CD14-positive monocyte (primary cell): ENCODE measurements at regions not wholly inside any gene's neighbourhood (a gene's known extent, or its start where the extent isn't known, plus 50 kb on each side); places are given as distances from the start of the nearest gene placed in this dataset.

Source experiments
- DNase-seq, 3 donors: peaks; one replicate each; pipeline ENCODE4 v3.0.0-alpha.2; 2011 to 2022
- H2AFZ ChIP-seq: 2 replicates; pipeline ENCODE4 v1.6.0; 2012; ENCODE audit warnings: mild to moderate bottlenecking, low read depth, low read length, inconsistent platforms; ENCODE audit not compliant: insufficient read depth, poor library complexity, severe bottlenecking
- H3K27ac ChIP-seq, 2 donors: 1 replicate in 1 of 2; 2 replicates in 1 of 2; pipeline ENCODE4 v1.5.1; 2012 to 2013; ENCODE audit warnings: low read length in 2 of 2, control low read depth in 1 of 2, inconsistent platforms in 1 of 2, low read depth in 1 of 2, mild to moderate bottlenecking in 1 of 2
- H3K27me3 ChIP-seq, 2 donors: one replicate each; pipeline versions ENCODE4 v1.6.0 to v1.6.1; 2011 to 2013; ENCODE audit warnings: low read length in 2 of 2; ENCODE audit not compliant: control insufficient read depth in 2 of 2, insufficient read depth in 2 of 2
- H3K36me3 ChIP-seq, 2 donors: replicated peaks in 1 of 2; 1 replicate in 1 of 2; 2 replicates in 1 of 2; pipeline versions ENCODE4 v1.5.1 to v1.6.1; 2012 to 2013; ENCODE audit warnings: low read length in 2 of 2, control low read depth in 1 of 2, inconsistent platforms in 1 of 2, mild to moderate bottlenecking in 1 of 2; ENCODE audit not compliant: insufficient read depth in 2 of 2, control insufficient read depth in 1 of 2
- H3K4me1 ChIP-seq, 2 donors: 1 replicate in 1 of 2; 2 replicates in 1 of 2; pipeline versions ENCODE4 v1.5.1 to v1.6.1; 2012 to 2013; ENCODE audit warnings: low read length in 2 of 2, control low read depth in 1 of 2, inconsistent platforms in 1 of 2, mild to moderate bottlenecking in 1 of 2, moderate library complexity in 1 of 2; ENCODE audit not compliant: insufficient read depth in 2 of 2, control insufficient read depth in 1 of 2
- H3K4me2 ChIP-seq: replicated peaks from 2 replicates; pipeline ENCODE3; 2012; ENCODE audit warnings: low read length, moderate library complexity, mild to moderate bottlenecking; ENCODE audit not compliant: poor library complexity, severe bottlenecking; ENCODE audit errors: extremely low read depth
- H3K4me3 ChIP-seq, 3 experiments: fragments of 200-600 bp in 1 of 3; sonication (generic) in 1 of 3; replicated peaks in 1 of 3; 1 replicate in 2 of 3; 2 replicates in 1 of 3; pipeline ENCODE4 v1.5.1; 2011 to 2013; ENCODE audit warnings: low read length in 3 of 3, mild to moderate bottlenecking in 3 of 3, control low read depth in 2 of 3, low read depth in 2 of 3, inconsistent platforms in 1 of 3, moderate library complexity in 1 of 3
- H3K79me2 ChIP-seq: 2 replicates; pipeline ENCODE4 v1.6.0; 2012; ENCODE audit warnings: mild to moderate bottlenecking, control low read depth, inconsistent platforms, low read length, moderate library complexity; ENCODE audit not compliant: insufficient read depth
- H3K9ac ChIP-seq: 2 replicates; pipeline ENCODE4 v1.6.0; 2017; ENCODE audit warnings: low read length, mild to moderate bottlenecking; ENCODE audit not compliant: insufficient read depth, poor library complexity, severe bottlenecking
- H3K9me3 ChIP-seq, 2 donors: replicated peaks in 1 of 2; 1 replicate in 1 of 2; 2 replicates in 1 of 2; pipeline versions ENCODE4 v1.5.1 to v1.6.1; 2012 to 2013; ENCODE audit warnings: low read length in 2 of 2, control low read depth in 1 of 2; ENCODE audit not compliant: control insufficient read depth in 1 of 2, insufficient read depth in 1 of 2
- H4K20me1 ChIP-seq: 2 replicates; pipeline ENCODE4 v1.6.0; 2012; ENCODE audit warnings: mild to moderate bottlenecking, low read length, control low read depth, moderate library complexity; ENCODE audit not compliant: insufficient read depth
- H3K27ac Mint-ChIP-seq, 7 donors: one replicate each; pipeline ENCODE4 v1.8.0; 2020; ENCODE audit warnings: mild to moderate bottlenecking in 7 of 7, mixed read lengths in 7 of 7, moderate library complexity in 6 of 7, inconsistent platforms in 2 of 7
- H3K27me3 Mint-ChIP-seq, 3 donors: one replicate each; pipeline ENCODE4 v1.8.0; 2021 to 2022; ENCODE audit warnings: low read depth in 3 of 3, mild to moderate bottlenecking in 3 of 3, mixed read lengths in 3 of 3, moderate library complexity in 3 of 3, inconsistent platforms in 1 of 3
- H3K36me3 Mint-ChIP-seq, 2 donors: one replicate each; pipeline ENCODE4 v1.8.0; 2020; ENCODE audit warnings: mixed read lengths in 2 of 2, inconsistent platforms in 1 of 2, mild to moderate bottlenecking in 1 of 2
- H3K4me1 Mint-ChIP-seq: one replicate; pipeline ENCODE4 v1.8.0; 2020; ENCODE audit warnings: mild to moderate bottlenecking, mixed read lengths
- H3K4me3 Mint-ChIP-seq, 2 donors: one replicate each; pipeline ENCODE4 v1.8.0; 2020; ENCODE audit warnings: mild to moderate bottlenecking in 2 of 2, mixed read lengths in 2 of 2, moderate library complexity in 1 of 2
- H3K9me3 Mint-ChIP-seq, 7 donors: one replicate each; pipeline ENCODE4 v1.8.0; 2020 to 2022; ENCODE audit warnings: mixed read lengths in 7 of 7, mild to moderate bottlenecking in 6 of 7, moderate library complexity in 6 of 7, inconsistent platforms in 2 of 7
- whole genome bisulfite sequencing: methylation state at CpG from one replicate; pipeline ENCODE4 v1.1.5; 2013; ENCODE audit warnings: missing lambda C conversion rate; ENCODE audit not compliant: insufficient coverage; 5-methylcytosine and 5-hydroxymethylcytosine counted together
- intact Hi-C, 2 donors: fragments of 100-400 bp; cut with micrococcal nuclease; formaldehyde crosslinking; loops; one replicate each; pipeline versions ENCODE4 v1.15.0 to v1.15.1; 2023
- TF ChIP-seq, protein P1 (sequence below): fragments of 200-600 bp; IDR thresholded peaks from one replicate; pipeline ENCODE4 v1.8.0; 2022; ENCODE audit warnings: antibody characterized with exemption, mild to moderate bottlenecking

DNA sequence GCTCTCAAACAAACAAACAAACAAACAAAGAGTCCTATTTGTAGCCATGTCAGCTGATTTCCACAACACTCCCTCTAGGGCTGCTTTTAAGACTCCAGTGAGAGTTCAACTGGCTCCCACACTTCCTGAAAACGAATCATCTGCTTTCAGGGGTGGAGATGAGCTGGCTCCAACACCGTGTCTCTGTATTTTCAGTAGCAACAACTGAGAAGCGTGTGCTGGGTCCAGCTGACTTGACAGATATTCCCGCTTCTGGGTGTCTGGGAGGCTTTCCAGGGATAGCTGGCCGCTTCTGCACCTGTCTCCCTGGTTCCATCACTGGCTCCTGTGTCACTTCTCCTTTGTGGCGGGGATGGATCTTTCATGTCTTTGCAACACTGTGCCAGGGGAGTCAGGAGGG lies 272.5 kb upstream of the SOX4 start:
- Histone ChIP-seq H3K36me3 (no peaks in the 10 kb centered on the region), H2AFZ (no peak overlapping the region), H3K27ac (no peak overlapping the region), H3K9me3 (no peaks in the 10 kb centered on the region), H3K27me3 (no peaks in the 10 kb centered on the region), H3K9ac (no peak overlapping the region), H3K79me2 (no peaks in the 10 kb centered on the region), H3K4me2 (no peak overlapping the region), H3K4me1 (no peaks in the 10 kb centered on the region), H4K20me1 (no peaks in the 10 kb centered on the region), H3K4me3 (no peak overlapping the region)
- Mint-ChIP-seq H3K4me3 (no peak overlapping the region), H3K27me3 (peaks cover 0 to 3% (median 0%) of the 10 kb centered on the region in 3 donors), H3K27ac (no peak overlapping the region), H3K4me1 (no peaks in the 10 kb centered on the region), H3K36me3 (no peaks in the 10 kb centered on the region), H3K9me3 (peaks cover 2 to 11% (median 8%) of the 10 kb centered on the region in 7 donors)
- intact Hi-C loops = no loop called here
- no peak for DNase-seq
- 77% methylated on average over 6 of the region's 6 CpGs for WGBS
- TF ChIP-seq, protein P1, sequence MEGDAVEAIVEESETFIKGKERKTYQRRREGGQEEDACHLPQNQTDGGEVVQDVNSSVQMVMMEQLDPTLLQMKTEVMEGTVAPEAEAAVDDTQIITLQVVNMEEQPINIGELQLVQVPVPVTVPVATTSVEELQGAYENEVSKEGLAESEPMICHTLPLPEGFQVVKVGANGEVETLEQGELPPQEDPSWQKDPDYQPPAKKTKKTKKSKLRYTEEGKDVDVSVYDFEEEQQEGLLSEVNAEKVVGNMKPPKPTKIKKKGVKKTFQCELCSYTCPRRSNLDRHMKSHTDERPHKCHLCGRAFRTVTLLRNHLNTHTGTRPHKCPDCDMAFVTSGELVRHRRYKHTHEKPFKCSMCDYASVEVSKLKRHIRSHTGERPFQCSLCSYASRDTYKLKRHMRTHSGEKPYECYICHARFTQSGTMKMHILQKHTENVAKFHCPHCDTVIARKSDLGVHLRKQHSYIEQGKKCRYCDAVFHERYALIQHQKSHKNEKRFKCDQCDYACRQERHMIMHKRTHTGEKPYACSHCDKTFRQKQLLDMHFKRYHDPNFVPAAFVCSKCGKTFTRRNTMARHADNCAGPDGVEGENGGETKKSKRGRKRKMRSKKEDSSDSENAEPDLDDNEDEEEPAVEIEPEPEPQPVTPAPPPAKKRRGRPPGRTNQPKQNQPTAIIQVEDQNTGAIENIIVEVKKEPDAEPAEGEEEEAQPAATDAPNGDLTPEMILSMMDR = no peak

DNA sequence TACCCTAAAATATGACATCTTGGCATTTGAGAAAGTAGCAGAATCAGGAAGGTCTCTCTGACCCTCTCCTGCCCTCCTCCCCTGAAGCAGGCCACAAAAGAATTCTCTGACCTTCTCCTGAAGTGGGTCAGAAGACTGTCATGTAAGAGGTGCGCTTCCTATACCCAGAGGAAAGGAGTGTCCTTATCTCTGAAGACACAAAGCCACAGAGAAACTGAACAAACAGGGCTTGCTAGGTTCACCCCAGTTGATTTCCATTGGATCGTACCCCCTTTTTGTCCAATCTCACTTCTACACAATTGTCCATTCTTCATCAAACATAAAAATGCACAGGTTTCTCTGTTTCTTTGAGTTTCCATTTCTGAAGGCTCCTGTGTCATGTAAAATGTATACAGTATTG lies 272.0 kb upstream of the SOX4 start:
- no peak overlapping the region for H3K4me3 ChIP-seq
- H3K36me3 Mint-ChIP-seq = no peaks in the 10 kb centered on the region
- no peak overlapping the region for H3K27ac Mint-ChIP-seq
- 80% methylated on average over 1 of the region's 2 CpGs for WGBS
- H2AFZ ChIP-seq = no peak overlapping the region
- no peak overlapping the region for H3K4me3 Mint-ChIP-seq
- no peaks in the 10 kb centered on the region for H4K20me1 ChIP-seq
- no peak overlapping the region for H3K9ac ChIP-seq
- TF ChIP-seq, protein P1 = no peak
- H3K4me1 ChIP-seq = no peaks in the 10 kb centered on the region
- intact Hi-C loops = no loop called here
- no peak overlapping the region for H3K27ac ChIP-seq
- H3K4me2 ChIP-seq = no peak overlapping the region
- H3K9me3 Mint-ChIP-seq = peaks cover 2 to 11% (median 8%) of the 10 kb centered on the region in 7 donors
- H3K27me3 ChIP-seq = no peaks in the 10 kb centered on the region
- DNase-seq = no peak
- H3K9me3 ChIP-seq = no peaks in the 10 kb centered on the region
- no peaks in the 10 kb centered on the region for H3K36me3 ChIP-seq
- H3K4me1 Mint-ChIP-seq = no peaks in the 10 kb centered on the region
- H3K79me2 ChIP-seq = no peaks in the 10 kb centered on the region
- peaks cover 0 to 3% (median 0%) of the 10 kb centered on the region in 3 donors for H3K27me3 Mint-ChIP-seq
